ENCODE measurements at regions not wholly inside any gene's neighbourhood (a gene's known extent, or its start where the extent isn't known, plus 50 kb on each side); places are given as distances from the start of the nearest gene placed in this dataset.

DNA sequence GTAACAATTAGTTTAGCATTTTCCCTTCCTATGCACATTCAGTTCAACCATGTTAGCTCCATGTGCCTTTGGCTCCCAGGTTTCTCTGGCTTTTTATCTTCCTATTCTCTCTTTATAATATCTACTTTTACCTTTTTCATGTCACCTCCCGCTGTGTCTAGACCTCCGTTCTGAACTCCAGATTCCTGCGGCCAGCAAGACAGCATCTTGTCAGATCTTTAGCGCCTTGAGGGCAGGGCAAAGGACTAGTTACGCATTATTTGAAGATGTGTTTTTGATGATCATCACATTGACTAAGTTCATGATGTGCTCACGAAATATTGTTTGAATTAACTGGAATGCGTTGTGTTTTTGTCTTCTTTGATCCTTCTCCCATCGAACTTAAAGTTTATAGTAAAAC is 1126.8 kb downstream of the CDH11 start:
- no peak overlapping the region for H3K27ac ChIP-seq (ENCODE audit: low read length)
- no peak overlapping the region for H3K4me3 ChIP-seq (ENCODE audit: low read length)
- H3K9me3 ChIP-seq (ENCODE audit: control insufficient read depth, low read depth, low read length): no peaks in the 10 kb centered on the region
- no peak for DNase-seq
- no peaks in the 10 kb centered on the region for H3K27me3 ChIP-seq (ENCODE audit: control insufficient read depth, insufficient read depth, low read length)
- H3K36me3 ChIP-seq (ENCODE audit: control insufficient read depth, insufficient read depth, low read length): no peaks in the 10 kb centered on the region
- H3K4me1 ChIP-seq (ENCODE audit: control insufficient read depth, insufficient read depth, low read length): no peaks in the 10 kb centered on the region
- 100% methylated on average over 8 of the region's 8 CpGs for WGBS (ENCODE audit: insufficient coverage, low lambda C conversion rate)

DNA sequence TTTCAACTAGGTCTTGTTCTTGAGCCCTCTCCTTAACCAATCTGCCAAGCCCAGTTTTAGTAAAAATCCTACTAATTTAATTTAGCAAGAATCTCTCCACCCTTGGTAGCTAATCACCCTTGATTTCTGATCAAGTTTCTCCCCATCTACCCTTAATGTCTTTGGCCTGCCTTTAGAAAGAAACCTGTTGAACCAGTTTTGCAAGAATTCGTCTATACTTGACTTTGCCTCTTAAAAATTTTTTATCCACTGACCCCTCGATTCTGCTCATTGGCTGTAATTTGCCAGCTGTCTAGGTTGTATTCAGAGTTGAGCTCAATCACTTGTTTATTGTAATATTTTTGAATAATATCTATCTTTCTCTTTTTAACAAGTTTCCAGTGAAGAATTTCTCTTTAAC is 1138.5 kb downstream of the CDH11 start:
- no peak overlapping the region for H3K4me3 ChIP-seq (ENCODE audit: low read length)
- H3K27ac ChIP-seq (ENCODE audit: low read length): no peak overlapping the region
- no peaks in the 10 kb centered on the region for H3K9me3 ChIP-seq (ENCODE audit: control insufficient read depth, low read depth, low read length)
- no peaks in the 10 kb centered on the region for H3K27me3 ChIP-seq (ENCODE audit: control insufficient read depth, insufficient read depth, low read length)
- H3K4me1 ChIP-seq (ENCODE audit: control insufficient read depth, insufficient read depth, low read length): no peaks in the 10 kb centered on the region
- no peak for DNase-seq
- no peaks in the 10 kb centered on the region for H3K36me3 ChIP-seq (ENCODE audit: control insufficient read depth, insufficient read depth, low read length)
- WGBS (ENCODE audit: insufficient coverage, low lambda C conversion rate): 33% methylated on average over 2 of the region's 2 CpGs

DNA sequence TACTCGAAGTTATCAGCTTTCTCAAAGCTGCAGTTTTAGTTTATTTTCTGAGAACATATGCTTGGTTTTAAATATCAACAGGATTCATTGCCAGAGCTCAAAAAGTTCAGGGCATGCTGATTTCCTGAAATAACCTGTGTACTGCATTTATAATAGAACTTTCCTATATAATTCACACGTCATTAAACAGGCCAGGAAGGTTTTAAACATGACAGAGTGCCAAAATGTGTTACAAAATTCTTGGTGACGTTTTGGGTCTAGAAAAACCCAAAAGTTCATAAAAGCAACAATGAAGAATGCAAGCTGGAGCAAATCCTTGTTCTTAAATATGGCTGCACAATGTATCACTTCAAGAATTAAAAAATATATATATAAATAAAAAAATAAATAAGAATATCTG is 1139.1 kb downstream of the CDH11 start:
- no peak for DNase-seq
- Histone ChIP-seq H3K4me1 (ENCODE audit: control insufficient read depth, insufficient read depth, low read length) (no peaks in the 10 kb centered on the region), H3K27ac (ENCODE audit: low read length) (no peak overlapping the region), H3K4me3 (ENCODE audit: low read length) (no peak overlapping the region), H3K27me3 (ENCODE audit: control insufficient read depth, insufficient read depth, low read length) (no peaks in the 10 kb centered on the region), H3K9me3 (ENCODE audit: control insufficient read depth, low read depth, low read length) (no peaks in the 10 kb centered on the region), H3K36me3 (ENCODE audit: control insufficient read depth, insufficient read depth, low read length) (no peaks in the 10 kb centered on the region)
- 90% methylated on average over 3 of the region's 3 CpGs for WGBS (ENCODE audit: insufficient coverage, low lambda C conversion rate)

DNA sequence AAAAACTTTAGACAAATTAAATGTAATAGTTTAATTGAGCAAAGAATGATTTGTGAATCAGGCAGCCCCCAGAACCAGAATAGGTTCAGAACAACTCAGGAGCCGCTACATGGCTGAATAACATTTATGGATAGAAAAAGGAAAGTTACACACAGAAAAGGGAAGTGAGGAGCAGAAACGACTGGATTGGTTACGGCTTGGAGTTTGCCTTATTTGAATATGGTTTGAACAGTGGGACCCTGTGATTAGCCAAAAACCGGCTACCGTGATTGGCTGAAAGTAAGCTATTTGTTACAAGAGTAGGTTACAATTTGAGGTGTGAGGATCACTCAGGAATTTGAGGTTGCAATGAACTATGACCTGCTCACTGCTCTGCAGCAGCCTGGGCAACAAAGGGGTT is 1139.8 kb downstream of the CDH11 start:
- H3K4me3 ChIP-seq (ENCODE audit: low read length): no peak overlapping the region
- H3K4me1 ChIP-seq (ENCODE audit: control insufficient read depth, insufficient read depth, low read length): no peaks in the 10 kb centered on the region
- no peak overlapping the region for H3K27ac ChIP-seq (ENCODE audit: low read length)
- H3K36me3 ChIP-seq (ENCODE audit: control insufficient read depth, insufficient read depth, low read length): no peaks in the 10 kb centered on the region
- no peak for DNase-seq
- 75% methylated on average over 2 of the region's 5 CpGs for WGBS (ENCODE audit: insufficient coverage, low lambda C conversion rate)
- no peaks in the 10 kb centered on the region for H3K27me3 ChIP-seq (ENCODE audit: control insufficient read depth, insufficient read depth, low read length)
- no peaks in the 10 kb centered on the region for H3K9me3 ChIP-seq (ENCODE audit: control insufficient read depth, low read depth, low read length)

DNA sequence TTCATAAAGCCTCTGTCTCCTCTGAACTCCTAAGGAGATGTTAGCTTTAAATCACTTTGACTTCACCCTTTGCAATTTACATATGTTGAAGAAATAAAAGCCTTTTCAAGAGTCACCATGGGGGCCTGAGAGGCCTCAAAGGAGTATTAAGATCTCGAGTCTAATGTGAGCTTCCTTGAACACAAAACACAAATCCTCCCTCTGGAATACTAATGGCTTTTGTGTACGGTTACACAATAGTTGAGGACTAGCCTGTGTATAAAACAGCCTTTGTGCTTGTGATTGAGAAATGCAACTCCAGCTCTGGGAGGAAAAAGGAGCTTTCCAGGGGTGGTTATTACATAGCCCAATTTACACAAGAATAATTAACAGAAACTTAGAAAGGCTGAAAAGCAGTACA is 1140.2 kb downstream of the CDH11 start:
- Histone ChIP-seq H3K4me3 (ENCODE audit: low read length) (no peak overlapping the region), H3K9me3 (ENCODE audit: control insufficient read depth, low read depth, low read length) (no peaks in the 10 kb centered on the region), H3K27me3 (ENCODE audit: control insufficient read depth, insufficient read depth, low read length) (no peaks in the 10 kb centered on the region), H3K27ac (ENCODE audit: low read length) (no peak overlapping the region), H3K36me3 (ENCODE audit: control insufficient read depth, insufficient read depth, low read length) (no peaks in the 10 kb centered on the region), H3K4me1 (ENCODE audit: control insufficient read depth, insufficient read depth, low read length) (no peaks in the 10 kb centered on the region)
- WGBS (ENCODE audit: insufficient coverage, low lambda C conversion rate): no CpG with 5 or more reads among the region's 2 CpGs
- no peak for DNase-seq

DNA sequence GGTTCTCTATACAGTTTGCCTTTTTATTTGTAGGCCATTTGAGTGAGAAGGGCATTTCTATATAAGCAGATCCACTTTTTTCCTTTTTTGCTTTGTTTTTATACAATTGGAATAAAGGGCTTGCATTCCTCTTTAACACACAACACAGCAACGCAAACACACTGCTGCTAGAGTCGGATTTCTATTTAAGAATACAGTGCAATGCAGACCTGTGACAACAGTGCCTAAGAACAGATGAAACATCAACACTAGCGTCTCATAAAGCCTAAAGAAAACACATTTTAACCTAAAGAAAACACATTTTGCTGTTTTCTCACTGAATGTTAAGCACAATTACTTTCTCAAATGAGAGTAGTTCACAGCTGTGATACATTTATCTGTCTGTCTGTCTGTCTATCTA is 1141.1 kb downstream of the CDH11 start:
- no peak overlapping the region for H3K4me3 ChIP-seq (ENCODE audit: low read length)
- WGBS (ENCODE audit: insufficient coverage, low lambda C conversion rate): no CpG with 5 or more reads among the region's 3 CpGs
- no peak overlapping the region for H3K27ac ChIP-seq (ENCODE audit: low read length)
- H3K27me3 ChIP-seq (ENCODE audit: control insufficient read depth, insufficient read depth, low read length): no peaks in the 10 kb centered on the region
- H3K9me3 ChIP-seq (ENCODE audit: control insufficient read depth, low read depth, low read length): no peaks in the 10 kb centered on the region
- no peaks in the 10 kb centered on the region for H3K36me3 ChIP-seq (ENCODE audit: control insufficient read depth, insufficient read depth, low read length)
- DNase-seq: no peak
- H3K4me1 ChIP-seq (ENCODE audit: control insufficient read depth, insufficient read depth, low read length): no peaks in the 10 kb centered on the region

DNA sequence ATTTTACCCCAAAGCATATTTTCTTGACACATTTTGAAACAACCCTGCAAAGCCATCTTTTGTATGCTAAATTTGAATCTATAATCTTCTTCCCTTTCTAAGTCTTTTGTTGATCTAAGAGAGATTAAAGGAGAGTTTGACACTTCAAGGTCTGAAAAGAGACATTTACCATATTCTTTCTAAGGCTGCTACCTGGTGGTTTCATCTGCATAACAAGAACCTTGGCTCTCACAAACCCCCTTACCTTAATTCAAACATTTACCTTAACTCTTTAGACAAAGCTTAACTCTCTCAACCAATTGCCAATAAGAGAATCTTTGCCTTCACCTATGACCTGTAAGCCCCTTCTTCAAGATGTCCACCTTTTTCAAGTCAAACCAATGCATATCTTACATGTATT is 1143.6 kb downstream of the CDH11 start:
- Histone ChIP-seq H3K4me3 (ENCODE audit: low read length) (no peak overlapping the region), H3K4me1 (ENCODE audit: control insufficient read depth, insufficient read depth, low read length) (no peaks in the 10 kb centered on the region), H3K9me3 (ENCODE audit: control insufficient read depth, low read depth, low read length) (no peaks in the 10 kb centered on the region), H3K27me3 (ENCODE audit: control insufficient read depth, insufficient read depth, low read length) (no peaks in the 10 kb centered on the region), H3K36me3 (ENCODE audit: control insufficient read depth, insufficient read depth, low read length) (no peaks in the 10 kb centered on the region), H3K27ac (ENCODE audit: low read length) (no peak overlapping the region)
- DNase-seq: no peak

DNA sequence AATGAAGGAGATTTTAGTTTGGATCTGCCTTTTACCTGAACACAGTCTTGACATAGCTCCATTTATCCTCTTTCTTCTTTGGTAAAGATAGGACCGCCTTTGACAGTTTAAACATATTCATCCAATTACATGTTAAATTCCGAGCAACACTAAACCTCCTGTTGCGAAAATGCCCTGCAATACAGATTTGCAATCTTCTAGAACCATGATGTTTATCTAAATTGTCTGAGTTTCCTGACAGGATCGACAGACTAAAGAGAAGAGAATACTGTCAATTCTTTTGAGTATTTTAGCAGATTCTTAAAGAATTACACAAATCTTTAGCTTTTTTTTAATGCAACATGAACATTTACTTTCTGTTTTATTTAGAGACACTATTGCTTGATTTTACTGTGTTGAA is 1145.5 kb downstream of the CDH11 start:
- no peaks in the 10 kb centered on the region for H3K27me3 ChIP-seq (ENCODE audit: control insufficient read depth, insufficient read depth, low read length)
- H3K27ac ChIP-seq (ENCODE audit: low read length): no peak overlapping the region
- no peak for DNase-seq
- no CpG with 5 or more reads among the region's 4 CpGs for WGBS (ENCODE audit: insufficient coverage, low lambda C conversion rate)
- no peaks in the 10 kb centered on the region for H3K36me3 ChIP-seq (ENCODE audit: control insufficient read depth, insufficient read depth, low read length)
- no peak overlapping the region for H3K4me3 ChIP-seq (ENCODE audit: low read length)
- H3K9me3 ChIP-seq (ENCODE audit: control insufficient read depth, low read depth, low read length): no peaks in the 10 kb centered on the region
- H3K4me1 ChIP-seq (ENCODE audit: control insufficient read depth, insufficient read depth, low read length): no peaks in the 10 kb centered on the region

DNA sequence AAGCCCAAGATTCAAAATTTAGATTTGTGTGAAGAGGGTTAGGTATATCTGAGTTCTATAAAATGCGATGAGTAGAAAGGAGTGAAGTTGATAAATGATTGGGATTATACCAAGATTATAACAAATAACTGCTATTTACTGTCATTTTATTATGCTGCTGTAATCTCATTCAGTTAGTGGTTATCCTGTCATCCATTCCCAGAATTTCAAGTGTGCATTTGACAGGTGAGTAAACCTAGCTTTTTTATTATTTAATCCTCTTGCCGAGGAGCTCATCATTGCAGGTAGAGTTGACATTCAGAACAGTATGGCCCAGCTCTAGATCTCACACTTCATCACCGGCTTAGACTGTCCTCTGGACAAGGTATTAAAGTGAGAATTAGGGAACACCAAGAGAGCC is 1146.2 kb downstream of the CDH11 start:
- Histone ChIP-seq H3K9me3 (ENCODE audit: control insufficient read depth, low read depth, low read length) (no peaks in the 10 kb centered on the region), H3K4me3 (ENCODE audit: low read length) (no peak overlapping the region), H3K27ac (ENCODE audit: low read length) (no peak overlapping the region), H3K27me3 (ENCODE audit: control insufficient read depth, insufficient read depth, low read length) (no peaks in the 10 kb centered on the region), H3K4me1 (ENCODE audit: control insufficient read depth, insufficient read depth, low read length) (no peaks in the 10 kb centered on the region), H3K36me3 (ENCODE audit: control insufficient read depth, insufficient read depth, low read length) (no peaks in the 10 kb centered on the region)
- no CpG with 5 or more reads among the region's 3 CpGs for WGBS (ENCODE audit: insufficient coverage, low lambda C conversion rate)
- DNase-seq: no peak

DNA sequence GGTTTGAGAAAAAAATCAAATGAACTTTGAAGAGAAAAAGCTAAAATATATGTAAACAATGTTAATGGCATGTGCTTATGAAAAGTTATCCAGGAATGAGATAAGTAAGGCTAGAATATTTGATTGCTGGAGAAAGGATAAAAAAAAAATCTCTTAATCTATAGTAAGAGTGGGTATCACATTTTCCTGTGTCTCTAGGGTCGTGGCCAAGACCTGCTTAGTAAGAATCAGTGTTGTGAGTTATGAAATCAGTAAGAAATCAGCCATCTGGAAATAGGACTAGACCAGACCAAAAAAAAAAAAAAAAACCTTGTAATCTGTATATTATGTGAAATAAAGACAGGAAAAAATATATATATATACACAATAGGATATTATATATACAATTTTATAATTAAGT is 1153.9 kb downstream of the CDH11 start:
- H3K36me3 ChIP-seq (ENCODE audit: control insufficient read depth, insufficient read depth, low read length): no peaks in the 10 kb centered on the region
- no peaks in the 10 kb centered on the region for H3K27me3 ChIP-seq (ENCODE audit: control insufficient read depth, insufficient read depth, low read length)
- no peak overlapping the region for H3K4me3 ChIP-seq (ENCODE audit: low read length)
- no peaks in the 10 kb centered on the region for H3K4me1 ChIP-seq (ENCODE audit: control insufficient read depth, insufficient read depth, low read length)
- DNase-seq: no peak
- no peak overlapping the region for H3K27ac ChIP-seq (ENCODE audit: low read length)
- WGBS (ENCODE audit: insufficient coverage, low lambda C conversion rate): 33% methylated on average over 1 of the region's 1 CpG
- H3K9me3 ChIP-seq (ENCODE audit: control insufficient read depth, low read depth, low read length): no peaks in the 10 kb centered on the region

DNA sequence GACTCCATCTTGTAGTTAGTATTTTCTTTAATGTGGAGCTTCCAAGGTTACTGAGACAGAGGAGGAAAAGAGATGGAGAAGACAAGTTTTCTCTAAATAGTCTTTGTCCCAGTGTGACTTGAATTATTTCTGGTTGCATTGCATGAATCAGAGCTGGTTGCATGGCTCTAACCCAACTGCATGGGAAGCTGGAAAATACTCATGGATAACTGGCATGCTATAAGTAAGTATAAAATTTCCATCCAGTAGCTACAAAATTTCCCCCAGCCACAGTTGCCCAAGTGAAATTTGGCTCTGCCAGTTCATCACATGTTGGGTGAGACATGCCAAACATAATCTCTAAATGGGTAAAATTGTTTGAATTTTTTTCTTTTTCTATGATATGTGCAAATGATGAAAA is 1161.5 kb downstream of the CDH11 start:
- no peak overlapping the region for H3K4me3 ChIP-seq (ENCODE audit: low read length)
- H3K36me3 ChIP-seq (ENCODE audit: control insufficient read depth, insufficient read depth, low read length): no peaks in the 10 kb centered on the region
- no peaks in the 10 kb centered on the region for H3K4me1 ChIP-seq (ENCODE audit: control insufficient read depth, insufficient read depth, low read length)
- H3K27me3 ChIP-seq (ENCODE audit: control insufficient read depth, insufficient read depth, low read length): no peaks in the 10 kb centered on the region
- DNase-seq: no peak
- no peak overlapping the region for H3K27ac ChIP-seq (ENCODE audit: low read length)
- H3K9me3 ChIP-seq (ENCODE audit: control insufficient read depth, low read depth, low read length): no peaks in the 10 kb centered on the region
